Stimulated activated CD4-positive, alpha-beta T cell treated with anti-CD3 and anti-CD28 coated beads, Interleukin-4, amount 100 ng/mL, for 24 hours (primary cell): ENCODE measurements at regions not wholly inside any gene's neighbourhood (a gene's known extent, or its start where the extent isn't known, plus 50 kb on each side); places are given as distances from the start of the nearest gene placed in this dataset.
"Not testable (repeated sequence)": the region's sequence is repeated elsewhere in the genome, so short reads cannot be mapped to it uniquely, and the experiment has no call there.

ENCODE experiments used
- DNase-seq: peaks from one replicate; pipeline ENCODE4 v3.0.0-alpha.2; 2020

GRCh38 chr10:8638088-8638672 is 583.7 kb downstream of the GATA3 start:
- no peak for DNase-seq

- no peak for DNase-seq
Measured at GRCh38 chr10:8639486-8640185, 585.1 kb downstream of the GATA3 start.

GRCh38 chr10:8640301-8640700 is 585.8 kb downstream of the GATA3 start:
- DNase-seq, result no peak

GRCh38 chr10:8640878-8641277 is 586.4 kb downstream of the GATA3 start:
- no peak for DNase-seq

GRCh38 chr10:8656261-8656660 is 601.8 kb downstream of the GATA3 start:
- no peak for DNase-seq

GRCh38 chr10:8659982-8660381 is 605.5 kb downstream of the GATA3 start:
- no peak for DNase-seq

GRCh38 chr10:8661886-8662285 is 607.4 kb downstream of the GATA3 start:
- no peak for DNase-seq

- no peak for DNase-seq
Measured at GRCh38 chr10:8663131-8663530, 608.6 kb downstream of the GATA3 start.

GRCh38 chr10:8665322-8665721 is 610.8 kb downstream of the GATA3 start:
- DNase-seq, result no peak

- DNase-seq, result no peak
Measured at GRCh38 chr10:8670461-8670860, 616.0 kb downstream of the GATA3 start.

GRCh38 chr10:8674230-8674629 is 619.7 kb downstream of the GATA3 start:
- DNase-seq, result no peak

- no peak for DNase-seq
Measured at GRCh38 chr10:8677642-8678041, 623.2 kb downstream of the GATA3 start.

- DNase-seq, result not testable (repeated sequence)
Measured at GRCh38 chr10:8684916-8685315, 630.4 kb downstream of the GATA3 start.

- no peak for DNase-seq
Measured at GRCh38 chr10:8688881-8689280, 634.4 kb downstream of the GATA3 start.

GRCh38 chr10:8691498-8692017 is 637.1 kb downstream of the GATA3 start:
- DNase-seq, result no peak

GRCh38 chr10:8693635-8694034 is 639.1 kb downstream of the GATA3 start:
- not testable (repeated sequence) for DNase-seq

GRCh38 chr10:8696746-8697145 is 642.3 kb downstream of the GATA3 start:
- DNase-seq, result no peak

- DNase-seq, result no peak
Measured at GRCh38 chr10:8700689-8701088, 646.2 kb downstream of the GATA3 start.

- no peak for DNase-seq
Measured at GRCh38 chr10:8702181-8702580, 647.7 kb downstream of the GATA3 start.

- no peak for DNase-seq
Measured at GRCh38 chr10:8705415-8705814, 650.9 kb downstream of the GATA3 start.

- no peak for DNase-seq
Measured at GRCh38 chr10:8712656-8713055, 658.2 kb downstream of the GATA3 start.

GRCh38 chr10:8719971-8720370 is 665.5 kb downstream of the GATA3 start:
- DNase-seq, result no peak

GRCh38 chr10:8721650-8722049 is 667.2 kb downstream of the GATA3 start:
- no peak for DNase-seq

GRCh38 chr10:8722835-8723234 is 668.3 kb downstream of the GATA3 start:
- DNase-seq, result no peak

- DNase-seq, result no peak
Measured at GRCh38 chr10:8725343-8725742, 670.9 kb downstream of the GATA3 start.
